Natural killer cell (primary cell): ENCODE measurements at regions not wholly inside any gene's neighbourhood (a gene's known extent, or its start where the extent isn't known, plus 50 kb on each side); places are given as distances from the start of the nearest gene placed in this dataset.

Source experiments
- ATAC-seq, 3 donors: fragments of 150-1000 bp in 2 of 3; fragments of 200-7000 bp in 1 of 3; cut with Tn5 transposase; 1 replicate in 1 of 3; 2 replicates in 2 of 3; pipeline ENCODE4 v1.10.0; 2021; ENCODE audit warnings: mild to moderate bottlenecking in 2 of 3, moderate library complexity in 2 of 3
- DNase-seq, 2 donors: peaks; one replicate each; pipeline versions ENCODE4 v3.0.0 to v3.0.0-alpha.2; 2013 to 2021; ENCODE audit warnings: mixed read lengths in 1 of 2
- H3K27ac ChIP-seq: one replicate; pipeline ENCODE4 v1.5.1; 2013; ENCODE audit warnings: mild to moderate bottlenecking, low read length
- H3K27me3 ChIP-seq: one replicate; pipeline ENCODE4 v1.6.1; 2013; ENCODE audit warnings: low read length; ENCODE audit not compliant: control insufficient read depth, insufficient read depth
- H3K36me3 ChIP-seq: one replicate; pipeline ENCODE4 v1.6.1; 2013; ENCODE audit warnings: low read length; ENCODE audit not compliant: control insufficient read depth, insufficient read depth
- H3K4me1 ChIP-seq: one replicate; pipeline ENCODE4 v1.6.1; 2013; ENCODE audit warnings: low read length; ENCODE audit not compliant: control insufficient read depth, insufficient read depth
- H3K4me3 ChIP-seq: one replicate; pipeline ENCODE4 v1.5.1; 2013; ENCODE audit warnings: low read length
- H3K9me3 ChIP-seq: one replicate; pipeline ENCODE4 v1.6.1; 2013; ENCODE audit warnings: low read length; ENCODE audit not compliant: control insufficient read depth, insufficient read depth
- H3K27ac Mint-ChIP-seq, 2 donors: one replicate each; pipeline ENCODE4 v1.8.0; 2022; ENCODE audit warnings: mild to moderate bottlenecking in 2 of 2, mixed read lengths in 2 of 2, moderate library complexity in 1 of 2
- H3K27me3 Mint-ChIP-seq, 2 donors: one replicate each; pipeline ENCODE4 v1.8.0; 2022; ENCODE audit warnings: low read depth in 2 of 2, mixed read lengths in 2 of 2
- H3K36me3 Mint-ChIP-seq: one replicate; pipeline ENCODE4 v1.8.0; 2022; ENCODE audit warnings: mixed read lengths
- H3K4me1 Mint-ChIP-seq, 2 donors: one replicate each; pipeline ENCODE4 v1.8.0; 2022; ENCODE audit warnings: mixed read lengths in 2 of 2
- H3K4me3 Mint-ChIP-seq: one replicate; pipeline ENCODE4 v1.8.0; 2022; ENCODE audit warnings: mild to moderate bottlenecking, moderate library complexity, mixed read lengths
- H3K9me3 Mint-ChIP-seq, 2 donors: one replicate each; pipeline ENCODE4 v1.8.0; 2022; ENCODE audit warnings: mixed read lengths in 2 of 2
- CTCF ChIP-seq: fragments of 200-600 bp; IDR thresholded peaks from one replicate; pipeline ENCODE4 v1.8.0; 2022; ENCODE audit warnings: antibody characterized with exemption
- WGBS: methylation state at CpG from one replicate; pipeline ENCODE4 v1.1.7; 2013; ENCODE audit warnings: missing lambda C conversion rate; ENCODE audit not compliant: insufficient coverage; 5-methylcytosine and 5-hydroxymethylcytosine counted together
- intact Hi-C: fragments of 100-400 bp; cut with micrococcal nuclease; formaldehyde crosslinking; loops from one replicate; pipeline ENCODE4 v1.14.2; 2022

DNA sequence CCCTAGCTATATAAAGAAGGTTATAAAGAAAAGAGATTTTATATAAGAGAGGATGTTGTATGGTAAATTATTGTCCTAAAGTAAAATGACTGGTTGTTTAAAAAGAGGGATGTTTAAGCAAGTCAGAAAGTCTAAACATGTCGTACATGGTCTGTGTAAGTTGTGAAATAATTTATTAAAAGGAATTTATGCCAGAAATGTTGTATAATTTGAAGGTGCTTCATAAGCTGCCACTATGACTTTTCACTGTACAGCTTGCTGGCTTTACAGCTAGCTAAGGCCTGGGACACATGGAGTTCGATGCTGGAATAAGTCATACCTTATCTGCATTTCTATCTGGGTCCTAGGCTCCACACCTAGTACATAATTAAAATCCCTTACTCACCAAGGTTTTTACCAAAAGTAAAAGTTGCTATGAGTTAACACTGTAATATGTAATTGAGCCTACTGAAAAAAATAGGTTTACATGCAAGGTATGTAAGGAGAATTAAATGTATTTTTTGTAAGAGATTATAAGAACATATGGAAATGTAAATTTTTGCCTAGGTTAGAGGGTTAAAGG is 59.0 kb upstream of the EDEM3 start:
- H3K4me3 Mint-ChIP-seq = no peak overlapping the region
- no peaks in the 10 kb centered on the region for H3K9me3 Mint-ChIP-seq
- no peaks in the 10 kb centered on the region for H3K27me3 Mint-ChIP-seq
- H3K4me1 Mint-ChIP-seq = no peaks in the 10 kb centered on the region
- no peaks in the 10 kb centered on the region for H3K27me3 ChIP-seq
- no peak overlapping the region for H3K27ac ChIP-seq
- peaks cover 13% of the 10 kb centered on the region for H3K36me3 ChIP-seq
- no peak for ATAC-seq
- WGBS = 100% methylated on average over 2 of the region's 2 CpGs
- peaks cover 6% of the 10 kb centered on the region for H3K36me3 Mint-ChIP-seq
- intact Hi-C loops = no loop called here
- H3K9me3 ChIP-seq = no peaks in the 10 kb centered on the region
- TF ChIP-seq CTCF = no peak
- H3K27ac Mint-ChIP-seq = no peak overlapping the region
- no peaks in the 10 kb centered on the region for H3K4me1 ChIP-seq
- no peak for DNase-seq
- no peak overlapping the region for H3K4me3 ChIP-seq

- peaks cover 9% of the 10 kb centered on the region for H3K36me3 ChIP-seq
- intact Hi-C loops = no loop called here
- no peak overlapping the region for H3K4me3 ChIP-seq
- TF ChIP-seq CTCF = no peak
- no peak for DNase-seq
- no peaks in the 10 kb centered on the region for H3K4me1 Mint-ChIP-seq
- no peak overlapping the region for H3K27ac ChIP-seq
- H3K9me3 Mint-ChIP-seq = no peaks in the 10 kb centered on the region
- WGBS = 99% methylated on average over 19 of the region's 19 CpGs
- H3K4me3 Mint-ChIP-seq = no peak overlapping the region
- no peaks in the 10 kb centered on the region for H3K9me3 ChIP-seq
- no peaks in the 10 kb centered on the region for H3K27me3 ChIP-seq
- no peak for ATAC-seq
- H3K4me1 ChIP-seq = no peaks in the 10 kb centered on the region
- no peaks in the 10 kb centered on the region for H3K36me3 Mint-ChIP-seq
- no peak overlapping the region for H3K27ac Mint-ChIP-seq
- no peaks in the 10 kb centered on the region for H3K27me3 Mint-ChIP-seq
Observed at GRCh38 chr1:184811439-184812111, 56.9 kb upstream of the EDEM3 start.

DNA sequence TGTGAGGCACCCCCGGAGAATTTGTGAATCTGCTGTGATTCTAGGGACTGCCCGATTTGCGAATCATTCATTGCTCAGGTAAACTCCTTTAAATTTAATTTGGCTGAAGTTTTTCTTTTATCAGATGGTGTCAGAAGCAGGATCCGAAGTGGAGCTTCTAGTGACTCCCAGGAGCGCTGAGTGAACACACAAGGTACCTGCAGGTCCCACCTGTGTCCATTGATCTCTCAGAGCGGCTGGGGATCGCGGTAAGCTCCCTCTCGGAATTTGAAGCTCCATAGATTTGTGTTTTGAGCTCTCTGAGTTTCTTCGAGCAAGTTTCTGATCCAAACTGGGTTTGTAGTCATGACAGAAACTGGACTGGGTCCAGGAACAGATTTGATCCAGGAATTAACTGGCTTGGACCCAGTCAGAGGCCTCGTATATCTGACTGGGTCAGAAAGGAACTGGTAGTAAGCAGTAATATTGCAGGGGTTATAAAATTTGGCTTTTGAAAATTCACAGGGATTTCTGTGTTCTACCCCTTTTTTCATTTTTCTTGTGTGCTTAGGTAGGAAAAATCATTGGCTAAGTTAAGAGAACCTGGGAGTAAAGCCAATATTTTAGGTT is 56.2 kb upstream of the EDEM3 start:
- H3K36me3 Mint-ChIP-seq = no peaks in the 10 kb centered on the region
- H3K27ac ChIP-seq = no peak overlapping the region
- TF ChIP-seq CTCF = no peak
- no peak overlapping the region for H3K4me3 Mint-ChIP-seq
- H3K4me1 ChIP-seq = peaks cover 5% of the 10 kb centered on the region
- peaks cover 7% of the 10 kb centered on the region for H3K36me3 ChIP-seq
- no peak overlapping the region for H3K4me3 ChIP-seq
- H3K9me3 Mint-ChIP-seq = no peaks in the 10 kb centered on the region
- H3K27me3 ChIP-seq = no peaks in the 10 kb centered on the region
- no peaks in the 10 kb centered on the region for H3K9me3 ChIP-seq
- DNase-seq (no peak), ATAC-seq (no peak)
- 92% methylated on average over 11 of the region's 11 CpGs for WGBS
- H3K27me3 Mint-ChIP-seq = no peaks in the 10 kb centered on the region
- intact Hi-C loops = no loop called here
- no peak overlapping the region for H3K27ac Mint-ChIP-seq
- H3K4me1 Mint-ChIP-seq = peaks cover under 1% of the 10 kb centered on the region in 2 donors
